GM23338 (cell line): ENCODE measurements at regions not wholly inside any gene's neighbourhood (a gene's known extent, or its start where the extent isn't known, plus 50 kb on each side); places are given as distances from the start of the nearest gene placed in this dataset.

Experiments used
- ATAC-seq: fragments of 200-7000 bp; cut with Tn5 transposase; 3 replicates; pipeline ENCODE4 v1.9.1; 2020
- DNase-seq: peaks from one replicate; pipeline ENCODE4 v3.0.0-alpha.2; 2015; ENCODE audit warnings: low spot score
- H2AFZ ChIP-seq: fragments of 200-600 bp; sonication (generic); 2 replicates; pipeline ENCODE4 v1.8.0; 2016; ENCODE audit warnings: antibody characterized with exemption, mild to moderate bottlenecking, moderate library complexity
- H3F3A ChIP-seq: fragments of 200-600 bp; sonication (generic); replicated peaks from 2 replicates; pipeline ENCODE4 v1.8.0; 2017; ENCODE audit warnings: antibody characterized with exemption, mixed run types, low read depth
- H3K27ac ChIP-seq: fragments of 200-600 bp; sonication (generic); 2 replicates; pipeline ENCODE4 v1.6.1; 2016; ENCODE audit warnings: low read depth
- H3K27me3 ChIP-seq: fragments of 200-600 bp; sonication (generic); 2 replicates; pipeline ENCODE4 v1.8.0; 2016; ENCODE audit warnings: mild to moderate bottlenecking, mixed run types, moderate library complexity; ENCODE audit not compliant: insufficient read depth
- H3K36me3 ChIP-seq: fragments of 200-600 bp; sonication (generic); 2 replicates; pipeline ENCODE4 v1.8.0; 2016; ENCODE audit warnings: mild to moderate bottlenecking; ENCODE audit not compliant: insufficient read depth
- H3K4me1 ChIP-seq: fragments of 200-600 bp; sonication (generic); 2 replicates; pipeline ENCODE4 v1.8.0; 2016; ENCODE audit warnings: mild to moderate bottlenecking, moderate library complexity; ENCODE audit not compliant: insufficient read depth
- H3K4me2 ChIP-seq: fragments of 200-600 bp; sonication (generic); 2 replicates; pipeline ENCODE4 v1.7.1; 2017; ENCODE audit warnings: mixed run types
- H3K4me3 ChIP-seq: fragments of 200-600 bp; sonication (generic); 2 replicates; pipeline ENCODE4 v1.6.1; 2016; ENCODE audit warnings: mixed run types
- H3K79me2 ChIP-seq: fragments of 200-600 bp; sonication (generic); replicated peaks from 2 replicates; pipeline ENCODE4 v1.8.0; 2017; ENCODE audit warnings: mild to moderate bottlenecking; ENCODE audit not compliant: insufficient read depth
- H3K9me2 ChIP-seq: fragments of 200-600 bp; sonication (generic); 2 replicates; pipeline ENCODE4 v1.8.0; 2017; ENCODE audit not compliant: insufficient read depth
- H4K20me1 ChIP-seq: fragments of 200-600 bp; sonication (generic); replicated peaks from 2 replicates; pipeline ENCODE4 v1.8.0; 2017; ENCODE audit warnings: mild to moderate bottlenecking; ENCODE audit not compliant: insufficient read depth
- H3K27ac Mint-ChIP-seq: 2 replicates; pipeline ENCODE4 v1.8.0; 2020; ENCODE audit warnings: inconsistent platforms, mild to moderate bottlenecking, moderate library complexity, mixed read lengths
- H3K27me3 Mint-ChIP-seq: 3 replicates; pipeline ENCODE4 v1.8.0; 2022; ENCODE audit warnings: low read depth, mild to moderate bottlenecking, moderate library complexity, mixed read lengths, inconsistent platforms; ENCODE audit not compliant: insufficient read depth, poor library complexity
- H3K36me3 Mint-ChIP-seq: 3 replicates; pipeline ENCODE4 v1.8.0; 2021; ENCODE audit warnings: low read depth, mild to moderate bottlenecking, inconsistent platforms, moderate library complexity, mixed read lengths
- H3K4me1 Mint-ChIP-seq: 3 replicates; pipeline ENCODE4 v1.8.0; 2020; ENCODE audit warnings: mild to moderate bottlenecking, inconsistent platforms, mixed read lengths
- H3K4me3 Mint-ChIP-seq: 3 replicates; pipeline ENCODE4 v1.8.0; 2021; ENCODE audit warnings: moderate library complexity, mild to moderate bottlenecking, inconsistent platforms, mixed read lengths
- H3K9me3 Mint-ChIP-seq: 3 replicates; pipeline ENCODE4 v1.8.0; 2020; ENCODE audit warnings: moderate library complexity, mild to moderate bottlenecking, inconsistent platforms, mixed read lengths
- CREB1 ChIP-seq: fragments of 250-450 bp; sonication (Bioruptor Pico); IDR thresholded peaks from 2 replicates; pipeline ENCODE4 v1.5.0; 2020; ENCODE audit warnings: low read depth, mild to moderate bottlenecking, moderate library complexity
- CTCF ChIP-seq, 2 experiments: fragments of 200-600 bp in 1 of 2; sonication (generic) in 1 of 2; conservative IDR thresholded peaks; 2 replicates each; pipeline versions ENCODE4 v1.5.1 to v1.6.1; 2016 to 2017; ENCODE audit warnings: antibody characterized with exemption in 2 of 2, low read depth in 2 of 2, mild to moderate bottlenecking in 2 of 2, moderate library complexity in 1 of 2
- EZH2 ChIP-seq: fragments of 200-600 bp; sonication (generic); IDR thresholded peaks from one replicate; pipeline ENCODE4 v1.8.0; 2017; ENCODE audit warnings: antibody characterized with exemption, mild to moderate bottlenecking, low read depth; ENCODE audit not compliant: unreplicated experiment
- EZH2phosphoT487 ChIP-seq: fragments of 200-600 bp; sonication (generic); IDR thresholded peaks from one replicate; pipeline ENCODE4 v1.8.1; 2018; ENCODE audit warnings: antibody characterized with exemption; ENCODE audit not compliant: unreplicated experiment
- JUNB ChIP-seq: IDR thresholded peaks from one replicate; pipeline ENCODE4 v1.6.1; 2016; ENCODE audit warnings: antibody characterized with exemption; ENCODE audit not compliant: unreplicated experiment
- NANOG ChIP-seq: IDR thresholded peaks from 2 replicates; pipeline ENCODE4 v1.6.1; 2016; ENCODE audit warnings: antibody characterized with exemption, borderline replicate concordance
- POLR2AphosphoS5 ChIP-seq: IDR thresholded peaks from 2 replicates; pipeline ENCODE4 v1.6.1; 2016; ENCODE audit warnings: antibody characterized with exemption, low read depth
- STAT1 ChIP-seq: IDR thresholded peaks from one replicate; pipeline ENCODE4 v1.6.1; 2016; ENCODE audit warnings: antibody characterized with exemption; ENCODE audit not compliant: unreplicated experiment
- ZNF114 ChIP-seq: fragments of 250-450 bp; sonication (Bioruptor Pico); IDR thresholded peaks from 2 replicates; pipeline ENCODE4 v1.5.0; 2020; ENCODE audit warnings: mild to moderate bottlenecking, moderate library complexity
- ZNF331 ChIP-seq: fragments of 250-450 bp; sonication (Bioruptor Pico); IDR thresholded peaks from 2 replicates; pipeline ENCODE4 v1.5.0; 2020; ENCODE audit warnings: low read depth, mild to moderate bottlenecking, moderate library complexity
- TF ChIP-seq, protein P1 (sequence below): IDR thresholded peaks from 2 replicates; pipeline ENCODE4 v1.6.1; 2016; ENCODE audit warnings: antibody characterized with exemption
- TF ChIP-seq, protein P2 (sequence below): IDR thresholded peaks from one replicate; pipeline ENCODE4 v1.6.1; 2018; ENCODE audit warnings: antibody characterized with exemption; ENCODE audit not compliant: unreplicated experiment
- TF ChIP-seq, protein P3 (sequence below): fragments of 250-450 bp; sonication (Bioruptor Pico); IDR thresholded peaks from 2 replicates; pipeline ENCODE4 v1.5.0; 2020; ENCODE audit warnings: mild to moderate bottlenecking, moderate library complexity

- H3K4me1 Mint-ChIP-seq = no peaks in the 10 kb centered on the region
- no peaks in the 10 kb centered on the region for H3K36me3 Mint-ChIP-seq
- Histone ChIP-seq H3K4me1 (no peaks in the 10 kb centered on the region), H3K27me3 (peaks cover 39% of the 10 kb centered on the region), H3F3A (no peaks in the 10 kb centered on the region), H3K4me2 (no peak overlapping the region), H4K20me1 (no peaks in the 10 kb centered on the region), H3K27ac (no peak overlapping the region), H3K4me3 (no peak overlapping the region), H3K79me2 (no peaks in the 10 kb centered on the region), H3K36me3 (no peaks in the 10 kb centered on the region), H2AFZ (no peak overlapping the region), H3K9me2 (no peaks in the 10 kb centered on the region)
- ATAC-seq (no peak), DNase-seq (no peak)
- H3K27ac Mint-ChIP-seq = no peak overlapping the region
- no peak overlapping the region for H3K4me3 Mint-ChIP-seq
- no peaks in the 10 kb centered on the region for H3K9me3 Mint-ChIP-seq
- TF ChIP-seq, protein P1, sequence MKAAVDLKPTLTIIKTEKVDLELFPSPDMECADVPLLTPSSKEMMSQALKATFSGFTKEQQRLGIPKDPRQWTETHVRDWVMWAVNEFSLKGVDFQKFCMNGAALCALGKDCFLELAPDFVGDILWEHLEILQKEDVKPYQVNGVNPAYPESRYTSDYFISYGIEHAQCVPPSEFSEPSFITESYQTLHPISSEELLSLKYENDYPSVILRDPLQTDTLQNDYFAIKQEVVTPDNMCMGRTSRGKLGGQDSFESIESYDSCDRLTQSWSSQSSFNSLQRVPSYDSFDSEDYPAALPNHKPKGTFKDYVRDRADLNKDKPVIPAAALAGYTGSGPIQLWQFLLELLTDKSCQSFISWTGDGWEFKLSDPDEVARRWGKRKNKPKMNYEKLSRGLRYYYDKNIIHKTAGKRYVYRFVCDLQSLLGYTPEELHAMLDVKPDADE = no peak
- TF ChIP-seq EZH2 (no peak), NANOG (no peak), POLR2AphosphoS5 (no peak), STAT1 (no peak), ZNF114 (no peak), CTCF (conservative IDR thresholded peaks at IDR 0.05; ENCODE audit: low read depth in 2 of 2) (no peak), EZH2phosphoT487 (no peak), ZNF331 (no peak), JUNB (no peak), CREB1 (no peak)
- TF ChIP-seq, protein P2, sequence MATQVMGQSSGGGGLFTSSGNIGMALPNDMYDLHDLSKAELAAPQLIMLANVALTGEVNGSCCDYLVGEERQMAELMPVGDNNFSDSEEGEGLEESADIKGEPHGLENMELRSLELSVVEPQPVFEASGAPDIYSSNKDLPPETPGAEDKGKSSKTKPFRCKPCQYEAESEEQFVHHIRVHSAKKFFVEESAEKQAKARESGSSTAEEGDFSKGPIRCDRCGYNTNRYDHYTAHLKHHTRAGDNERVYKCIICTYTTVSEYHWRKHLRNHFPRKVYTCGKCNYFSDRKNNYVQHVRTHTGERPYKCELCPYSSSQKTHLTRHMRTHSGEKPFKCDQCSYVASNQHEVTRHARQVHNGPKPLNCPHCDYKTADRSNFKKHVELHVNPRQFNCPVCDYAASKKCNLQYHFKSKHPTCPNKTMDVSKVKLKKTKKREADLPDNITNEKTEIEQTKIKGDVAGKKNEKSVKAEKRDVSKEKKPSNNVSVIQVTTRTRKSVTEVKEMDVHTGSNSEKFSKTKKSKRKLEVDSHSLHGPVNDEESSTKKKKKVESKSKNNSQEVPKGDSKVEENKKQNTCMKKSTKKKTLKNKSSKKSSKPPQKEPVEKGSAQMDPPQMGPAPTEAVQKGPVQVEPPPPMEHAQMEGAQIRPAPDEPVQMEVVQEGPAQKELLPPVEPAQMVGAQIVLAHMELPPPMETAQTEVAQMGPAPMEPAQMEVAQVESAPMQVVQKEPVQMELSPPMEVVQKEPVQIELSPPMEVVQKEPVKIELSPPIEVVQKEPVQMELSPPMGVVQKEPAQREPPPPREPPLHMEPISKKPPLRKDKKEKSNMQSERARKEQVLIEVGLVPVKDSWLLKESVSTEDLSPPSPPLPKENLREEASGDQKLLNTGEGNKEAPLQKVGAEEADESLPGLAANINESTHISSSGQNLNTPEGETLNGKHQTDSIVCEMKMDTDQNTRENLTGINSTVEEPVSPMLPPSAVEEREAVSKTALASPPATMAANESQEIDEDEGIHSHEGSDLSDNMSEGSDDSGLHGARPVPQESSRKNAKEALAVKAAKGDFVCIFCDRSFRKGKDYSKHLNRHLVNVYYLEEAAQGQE = no peak
- TF ChIP-seq, protein P3, sequence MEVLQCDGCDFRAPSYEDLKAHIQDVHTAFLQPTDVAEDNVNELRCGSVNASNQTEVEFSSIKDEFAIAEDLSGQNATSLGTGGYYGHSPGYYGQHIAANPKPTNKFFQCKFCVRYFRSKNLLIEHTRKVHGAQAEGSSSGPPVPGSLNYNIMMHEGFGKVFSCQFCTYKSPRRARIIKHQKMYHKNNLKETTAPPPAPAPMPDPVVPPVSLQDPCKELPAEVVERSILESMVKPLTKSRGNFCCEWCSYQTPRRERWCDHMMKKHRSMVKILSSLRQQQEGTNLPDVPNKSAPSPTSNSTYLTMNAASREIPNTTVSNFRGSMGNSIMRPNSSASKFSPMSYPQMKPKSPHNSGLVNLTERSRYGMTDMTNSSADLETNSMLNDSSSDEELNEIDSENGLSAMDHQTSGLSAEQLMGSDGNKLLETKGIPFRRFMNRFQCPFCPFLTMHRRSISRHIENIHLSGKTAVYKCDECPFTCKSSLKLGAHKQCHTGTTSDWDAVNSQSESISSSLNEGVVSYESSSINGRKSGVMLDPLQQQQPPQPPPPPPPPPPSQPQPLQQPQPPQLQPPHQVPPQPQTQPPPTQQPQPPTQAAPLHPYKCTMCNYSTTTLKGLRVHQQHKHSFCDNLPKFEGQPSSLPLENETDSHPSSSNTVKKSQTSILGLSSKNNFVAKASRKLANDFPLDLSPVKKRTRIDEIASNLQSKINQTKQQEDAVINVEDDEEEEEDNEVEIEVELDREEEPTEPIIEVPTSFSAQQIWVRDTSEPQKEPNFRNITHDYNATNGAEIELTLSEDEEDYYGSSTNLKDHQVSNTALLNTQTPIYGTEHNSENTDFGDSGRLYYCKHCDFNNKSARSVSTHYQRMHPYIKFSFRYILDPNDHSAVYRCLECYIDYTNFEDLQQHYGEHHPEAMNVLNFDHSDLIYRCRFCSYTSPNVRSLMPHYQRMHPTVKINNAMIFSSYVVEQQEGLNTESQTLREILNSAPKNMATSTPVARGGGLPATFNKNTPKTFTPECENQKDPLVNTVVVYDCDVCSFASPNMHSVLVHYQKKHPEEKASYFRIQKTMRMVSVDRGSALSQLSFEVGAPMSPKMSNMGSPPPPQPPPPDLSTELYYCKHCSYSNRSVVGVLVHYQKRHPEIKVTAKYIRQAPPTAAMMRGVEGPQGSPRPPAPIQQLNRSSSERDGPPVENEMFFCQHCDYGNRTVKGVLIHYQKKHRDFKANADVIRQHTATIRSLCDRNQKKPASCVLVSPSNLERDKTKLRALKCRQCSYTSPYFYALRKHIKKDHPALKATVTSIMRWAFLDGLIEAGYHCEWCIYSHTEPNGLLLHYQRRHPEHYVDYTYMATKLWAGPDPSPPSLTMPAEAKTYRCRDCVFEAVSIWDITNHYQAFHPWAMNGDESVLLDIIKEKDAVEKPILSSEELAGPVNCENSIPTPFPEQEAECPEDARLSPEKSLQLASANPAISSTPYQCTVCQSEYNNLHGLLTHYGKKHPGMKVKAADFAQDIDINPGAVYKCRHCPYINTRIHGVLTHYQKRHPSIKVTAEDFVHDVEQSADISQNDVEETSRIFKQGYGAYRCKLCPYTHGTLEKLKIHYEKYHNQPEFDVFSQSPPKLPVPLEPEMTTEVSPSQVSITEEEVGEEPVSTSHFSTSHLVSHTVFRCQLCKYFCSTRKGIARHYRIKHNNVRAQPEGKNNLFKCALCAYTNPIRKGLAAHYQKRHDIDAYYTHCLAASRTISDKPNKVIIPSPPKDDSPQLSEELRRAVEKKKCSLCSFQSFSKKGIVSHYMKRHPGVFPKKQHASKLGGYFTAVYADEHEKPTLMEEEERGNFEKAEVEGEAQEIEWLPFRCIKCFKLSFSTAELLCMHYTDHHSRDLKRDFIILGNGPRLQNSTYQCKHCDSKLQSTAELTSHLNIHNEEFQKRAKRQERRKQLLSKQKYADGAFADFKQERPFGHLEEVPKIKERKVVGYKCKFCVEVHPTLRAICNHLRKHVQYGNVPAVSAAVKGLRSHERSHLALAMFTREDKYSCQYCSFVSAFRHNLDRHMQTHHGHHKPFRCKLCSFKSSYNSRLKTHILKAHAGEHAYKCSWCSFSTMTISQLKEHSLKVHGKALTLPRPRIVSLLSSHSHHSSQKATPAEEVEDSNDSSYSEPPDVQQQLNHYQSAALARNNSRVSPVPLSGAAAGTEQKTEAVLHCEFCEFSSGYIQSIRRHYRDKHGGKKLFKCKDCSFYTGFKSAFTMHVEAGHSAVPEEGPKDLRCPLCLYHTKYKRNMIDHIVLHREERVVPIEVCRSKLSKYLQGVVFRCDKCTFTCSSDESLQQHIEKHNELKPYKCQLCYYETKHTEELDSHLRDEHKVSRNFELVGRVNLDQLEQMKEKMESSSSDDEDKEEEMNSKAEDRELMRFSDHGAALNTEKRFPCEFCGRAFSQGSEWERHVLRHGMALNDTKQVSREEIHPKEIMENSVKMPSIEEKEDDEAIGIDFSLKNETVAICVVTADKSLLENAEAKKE (CRISPR knock-in tag) = no peak
- peaks cover 16% of the 10 kb centered on the region for H3K27me3 Mint-ChIP-seq
These were observed 271.9 kb downstream of the KIF20B start for GRCh38 chr10:89973326-89973725.
